IMR-90 (cell line): ENCODE measurements at regions not wholly inside any gene's neighbourhood (a gene's known extent, or its start where the extent isn't known, plus 50 kb on each side); places are given as distances from the start of the nearest gene placed in this dataset.

Source experiments
- ATAC-seq: fragments of 200-7000 bp; cut with Tn5 transposase; 2 replicates; pipeline ENCODE4 v1.9.1; 2020; ENCODE audit warnings: low read depth, mild to moderate bottlenecking, moderate library complexity
- BruUV-seq: library from RNA; stranded (reverse); fragments of 400-500 nt; replicated peaks from 2 replicates; lab custom pipeline; 2021; lab: Mats Ljungman, UMichigan
- CTCF ChIA-PET: fragments of 300-600 bp; formaldehyde crosslinking; extraction: SDS; loops from one replicate; lab custom pipeline; 2021; ENCODE audit warnings: antibody characterized with exemption; lab: Yijun Ruan, JAX
- POLR2A ChIA-PET: fragments of 300-600 bp; sonication (Branson Sonifier 250); formaldehyde crosslinking; loops from one replicate; lab custom pipeline; 2022; ENCODE audit warnings: antibody characterized with exemption; ENCODE audit not compliant: unreplicated experiment; lab: Charles Lee
- DNase-seq: peaks from one replicate; pipeline ENCODE4 v3.0.0; 2013
- H2AFZ ChIP-seq: replicated peaks from 2 replicates; pipeline ENCODE3; 2013; ENCODE audit warnings: low read length, mild to moderate bottlenecking; ENCODE audit not compliant: poor library complexity
- H2AK5ac ChIP-seq: 2 replicates; pipeline ENCODE4 v1.6.1; 2013; ENCODE audit warnings: low read depth, low read length, inconsistent platforms
- H2AK9ac ChIP-seq: replicated peaks from 2 replicates; pipeline ENCODE3; 2013; ENCODE audit warnings: mild to moderate bottlenecking, low read depth, low read length, moderate library complexity; ENCODE audit not compliant: poor library complexity
- H2BK120ac ChIP-seq: 2 replicates; pipeline ENCODE4 v1.6.1; 2013; ENCODE audit warnings: low read depth, low read length, inconsistent platforms
- H2BK15ac ChIP-seq: 3 replicates; pipeline ENCODE4 v1.6.1; 2013; ENCODE audit warnings: low read depth, low read length, inconsistent platforms
- H2BK20ac ChIP-seq: 2 replicates; pipeline ENCODE4 v1.6.1; 2013; ENCODE audit warnings: low read depth, mild to moderate bottlenecking, inconsistent platforms, low read length, moderate library complexity
- H2BK5ac ChIP-seq: 2 replicates; pipeline ENCODE4 v1.6.1; 2013; ENCODE audit warnings: mild to moderate bottlenecking, low read depth, low read length, inconsistent platforms; ENCODE audit not compliant: poor library complexity, severe bottlenecking
- H3K14ac ChIP-seq: replicated peaks from 2 replicates; pipeline ENCODE4 v1.6.1; 2013; ENCODE audit warnings: low read depth, low read length, inconsistent platforms
- H3K18ac ChIP-seq: 2 replicates; pipeline ENCODE4 v1.6.1; 2013; ENCODE audit warnings: low read depth, low read length, control low read depth
- H3K23ac ChIP-seq: 2 replicates; pipeline ENCODE4 v1.6.1; 2013; ENCODE audit warnings: low read depth, low read length, inconsistent platforms
- H3K27ac ChIP-seq: 2 replicates; pipeline ENCODE4 v1.5.1; 2013; ENCODE audit warnings: mild to moderate bottlenecking, control low read depth, low read length; ENCODE audit not compliant: insufficient read depth
- H3K27me3 ChIP-seq: 2 replicates; pipeline ENCODE4 v1.6.1; 2013; ENCODE audit warnings: low read length; ENCODE audit not compliant: control insufficient read depth, insufficient read depth
- H3K36me3 ChIP-seq: 2 replicates; pipeline ENCODE4 v1.6.1; 2013; ENCODE audit warnings: low read length, mixed read lengths; ENCODE audit not compliant: control insufficient read depth, insufficient read depth
- H3K4ac ChIP-seq: 2 replicates; pipeline ENCODE4 v1.6.1; 2013; ENCODE audit warnings: low read depth, low read length, inconsistent platforms
- H3K4me1 ChIP-seq: 2 replicates; pipeline ENCODE4 v1.6.1; 2013; ENCODE audit warnings: low read length, mixed read lengths; ENCODE audit not compliant: control insufficient read depth, insufficient read depth
- H3K4me2 ChIP-seq: 2 replicates; pipeline ENCODE4 v1.6.1; 2013; ENCODE audit warnings: low read depth, mild to moderate bottlenecking, control low read depth, low read length, moderate library complexity
- H3K4me3 ChIP-seq: 2 replicates; pipeline ENCODE4 v1.5.1; 2013; ENCODE audit warnings: low read depth, mild to moderate bottlenecking, control low read depth, low read length, moderate library complexity; ENCODE audit not compliant: insufficient read depth
- H3K56ac ChIP-seq: 2 replicates; pipeline ENCODE4 v1.6.1; 2013; ENCODE audit warnings: low read length, inconsistent platforms; ENCODE audit not compliant: insufficient read depth; ENCODE audit errors: extremely low read depth
- H3K79me1 ChIP-seq, 2 experiments: 2 replicates each; pipeline ENCODE4 v1.6.1; 2013; ENCODE audit warnings: low read length in 2 of 2, inconsistent platforms in 1 of 2, low read depth in 1 of 2
- H3K9ac ChIP-seq: 2 replicates; pipeline ENCODE4 v1.6.1; 2013; ENCODE audit warnings: low read depth, low read length, control low read depth
- H3K9me1 ChIP-seq: 2 replicates; pipeline ENCODE4 v1.6.1; 2013; ENCODE audit warnings: low read length, inconsistent platforms; ENCODE audit not compliant: insufficient read depth
- H3K9me3 ChIP-seq: 2 replicates; pipeline ENCODE4 v1.6.1; 2013; ENCODE audit warnings: low read length; ENCODE audit not compliant: control insufficient read depth, insufficient read depth
- H4K20me1 ChIP-seq: 2 replicates; pipeline ENCODE4 v1.6.1; 2013; ENCODE audit warnings: low read length, inconsistent platforms; ENCODE audit not compliant: insufficient read depth
- H4K5ac ChIP-seq: 2 replicates; pipeline ENCODE4 v1.6.1; 2013; ENCODE audit warnings: mild to moderate bottlenecking, low read depth, low read length, control low read depth
- H4K8ac ChIP-seq, 2 experiments: 2 replicates each; pipeline ENCODE4 v1.6.1; 2013; ENCODE audit warnings: low read depth in 2 of 2, low read length in 2 of 2, control low read depth in 1 of 2, inconsistent platforms in 1 of 2
- H4K91ac ChIP-seq: 2 replicates; pipeline ENCODE4 v1.6.1; 2013; ENCODE audit warnings: low read depth, low read length, inconsistent platforms; ENCODE audit not compliant: insufficient read depth
- BHLHE40 ChIP-seq: fragments of 150-350 bp; IDR thresholded peaks from 2 replicates; pipeline ENCODE4 v1.6.1; 2016; ENCODE audit warnings: mild to moderate bottlenecking, low read depth, low read length
- CEBPB ChIP-seq: IDR thresholded peaks from 2 replicates; pipeline ENCODE4 v1.6.1; 2012; ENCODE audit warnings: low read depth, low read length, improper control_type of control experiment
- CHD1 ChIP-seq: IDR thresholded peaks from 2 replicates; pipeline ENCODE4 v1.6.1; 2012; ENCODE audit warnings: low read depth, low read length, improper control_type of control experiment
- ELK1 ChIP-seq: fragments of 150-350 bp; IDR thresholded peaks from 2 replicates; pipeline ENCODE4 v1.6.1; 2016; ENCODE audit warnings: low read depth, mild to moderate bottlenecking, low read length, moderate library complexity, borderline replicate concordance
- FOS ChIP-seq: fragments of 150-350 bp; IDR thresholded peaks from 2 replicates; pipeline ENCODE4 v1.6.1; 2016; ENCODE audit warnings: low read depth, low read length
- MAFK ChIP-seq: IDR thresholded peaks from 2 replicates; pipeline ENCODE4 v1.6.1; 2012; ENCODE audit warnings: low read depth, low read length, improper control_type of control experiment
- MAZ ChIP-seq: IDR thresholded peaks from 2 replicates; pipeline ENCODE4 v1.6.1; 2012; ENCODE audit warnings: low read depth, mild to moderate bottlenecking, low read length, improper control_type of control experiment, moderate library complexity, borderline replicate concordance
- MXI1 ChIP-seq: IDR thresholded peaks from 2 replicates; pipeline ENCODE4 v1.6.1; 2012; ENCODE audit warnings: low read depth, mild to moderate bottlenecking, low read length, moderate library complexity, borderline replicate concordance
- NFE2L2 ChIP-seq: fragments of 150-350 bp; IDR thresholded peaks from 2 replicates; pipeline ENCODE4 v1.6.1; 2016; ENCODE audit warnings: low read depth, mild to moderate bottlenecking, low read length
- POLR2A ChIP-seq: IDR thresholded peaks from 2 replicates; pipeline ENCODE4 v1.6.1; 2012; ENCODE audit warnings: mild to moderate bottlenecking, low read depth, low read length
- RAD21 ChIP-seq: IDR thresholded peaks from 2 replicates; pipeline ENCODE4 v1.6.1; 2012; ENCODE audit warnings: low read length, improper control_type of control experiment
- RCOR1 ChIP-seq: IDR thresholded peaks from 2 replicates; pipeline ENCODE4 v1.6.1; 2012; ENCODE audit warnings: mild to moderate bottlenecking, low read length, improper control_type of control experiment; ENCODE audit not compliant: insufficient replicate concordance
- RFX5 ChIP-seq: IDR thresholded peaks from 2 replicates; pipeline ENCODE4 v1.8.0; 2012; ENCODE audit warnings: low read depth, mild to moderate bottlenecking, low read length, moderate library complexity
- SMC3 ChIP-seq: fragments of 150-350 bp; IDR thresholded peaks from 2 replicates; pipeline ENCODE4 v1.6.1; 2016; ENCODE audit warnings: low read depth, mild to moderate bottlenecking, antibody characterized with exemption, low read length, moderate library complexity
- USF2 ChIP-seq: fragments of 150-350 bp; IDR thresholded peaks from 2 replicates; pipeline ENCODE4 v1.6.1; 2017; ENCODE audit warnings: mild to moderate bottlenecking, antibody characterized with exemption, low read length, low read depth
- WGBS, 2 experiments: methylation state at CpG; one replicate each; pipeline versions ENCODE4 v1.1.5 to v1.1.7; 2013; ENCODE audit warnings: missing lambda C conversion rate in 2 of 2; ENCODE audit not compliant: insufficient read length in 1 of 2; ENCODE audit errors: extremely low coverage in 2 of 2; 5-methylcytosine and 5-hydroxymethylcytosine counted together
- dilution Hi-C: fragments of 300-500 bp; cut with HindIII; formaldehyde crosslinking; loops from one replicate; pipeline ENCODE4 v1.14.3; 2018; ENCODE audit warnings: low sequenced_read_pairs; ENCODE audit not compliant: unreplicated experiment
- in situ Hi-C: fragments of 300-500 bp; cut with MboI; formaldehyde crosslinking; loops from 3 replicates; pipeline ENCODE4 v1.14.3; 2019; ENCODE audit warnings: low sequenced_read_pairs, inconsistent platforms, mixed read lengths
- intact Hi-C: fragments of 100-400 bp; cut with micrococcal nuclease; formaldehyde crosslinking; loops from 2 replicates; pipeline ENCODE4 v1.10.0; 2022
- TF ChIP-seq, protein P1 (sequence below): conservative IDR thresholded peaks from 2 replicates; pipeline ENCODE4 v1.5.1; 2012; ENCODE audit warnings: mild to moderate bottlenecking, low read depth, low read length, improper control_type of control experiment

GRCh38 chr9:104997536-104997935, 69.6 kb upstream of the ABCA1 start:
- no peak overlapping the region for H3K4me3 ChIP-seq
- no peak overlapping the region for H3K4ac ChIP-seq
- no peak overlapping the region for H2AFZ ChIP-seq
- no peak overlapping the region for H3K9ac ChIP-seq
- POLR2A ChIA-PET, result no interaction called here
- H2BK120ac ChIP-seq, result no peak overlapping the region
- H3K56ac ChIP-seq, result no peak overlapping the region
- H3K9me1 ChIP-seq, result peaks cover 8% of the 10 kb centered on the region
- H2AK9ac ChIP-seq, result no peak overlapping the region
- no CpG with 5 or more reads among the region's 2 CpGs for WGBS, 2 experiments
- BruUV-seq, result no TSS peak
- H3K27ac ChIP-seq, result no peak overlapping the region
- peaks cover 10% of the 10 kb centered on the region for H3K4me1 ChIP-seq
- H3K27me3 ChIP-seq, result no peaks in the 10 kb centered on the region
- in situ Hi-C loops, result loop anchor here (25.0 kb wide), 1 partner anchor 140 kb away; no protein-coding TSS in a partner anchor
- H4K20me1 ChIP-seq, result no peaks in the 10 kb centered on the region
- H3K18ac ChIP-seq, result no peak overlapping the region
- TF ChIP-seq POLR2A (no peak), BHLHE40 (no peak), ELK1 (no peak), NFE2L2 (no peak), CEBPB (no peak), MAFK (no peak), CHD1 (no peak), USF2 (no peak), SMC3 (no peak), MAZ (no peak), RAD21 (no peak), MXI1 (no peak), RCOR1 (no peak), RFX5 (no peak), FOS (no peak)
- TF ChIP-seq, protein P1, sequence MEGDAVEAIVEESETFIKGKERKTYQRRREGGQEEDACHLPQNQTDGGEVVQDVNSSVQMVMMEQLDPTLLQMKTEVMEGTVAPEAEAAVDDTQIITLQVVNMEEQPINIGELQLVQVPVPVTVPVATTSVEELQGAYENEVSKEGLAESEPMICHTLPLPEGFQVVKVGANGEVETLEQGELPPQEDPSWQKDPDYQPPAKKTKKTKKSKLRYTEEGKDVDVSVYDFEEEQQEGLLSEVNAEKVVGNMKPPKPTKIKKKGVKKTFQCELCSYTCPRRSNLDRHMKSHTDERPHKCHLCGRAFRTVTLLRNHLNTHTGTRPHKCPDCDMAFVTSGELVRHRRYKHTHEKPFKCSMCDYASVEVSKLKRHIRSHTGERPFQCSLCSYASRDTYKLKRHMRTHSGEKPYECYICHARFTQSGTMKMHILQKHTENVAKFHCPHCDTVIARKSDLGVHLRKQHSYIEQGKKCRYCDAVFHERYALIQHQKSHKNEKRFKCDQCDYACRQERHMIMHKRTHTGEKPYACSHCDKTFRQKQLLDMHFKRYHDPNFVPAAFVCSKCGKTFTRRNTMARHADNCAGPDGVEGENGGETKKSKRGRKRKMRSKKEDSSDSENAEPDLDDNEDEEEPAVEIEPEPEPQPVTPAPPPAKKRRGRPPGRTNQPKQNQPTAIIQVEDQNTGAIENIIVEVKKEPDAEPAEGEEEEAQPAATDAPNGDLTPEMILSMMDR, result no peak
- no peak overlapping the region for H2BK15ac ChIP-seq
- intact Hi-C loops, result loop anchor here (10.0 kb wide), 3 partner anchors 133 to 417 kb away; partner anchors contain the start of gene SLC44A1
- H3K9me3 ChIP-seq, result no peaks in the 10 kb centered on the region
- no peak overlapping the region for H3K4me2 ChIP-seq
- H3K79me1 ChIP-seq, result no peaks in the 10 kb centered on the region
- dilution Hi-C loops, result no loop called here
- H4K91ac ChIP-seq, result no peak overlapping the region
- no peak overlapping the region; the same call in 1 of the 2 replicates for H3K23ac ChIP-seq
- H3K36me3 ChIP-seq, result no peaks in the 10 kb centered on the region
- no peak overlapping the region for H2BK5ac ChIP-seq
- H3K14ac ChIP-seq, result no peak overlapping the region
- H4K5ac ChIP-seq, result no peak overlapping the region
- DNase-seq, result no peak
- no peak overlapping the region for H2BK20ac ChIP-seq
- no peak for ATAC-seq
- H4K8ac ChIP-seq, result 0 out of 4 replicates have a peak overlapping the region, but pooled peaks of 1 of the 2 experiments have one; percentile 35
- H2AK5ac ChIP-seq, result no peak overlapping the region
- CTCF ChIA-PET, result interaction anchor here (1.0 to 1.1 kb wide), 2 partner anchors 16 to 134 kb away, joined by 3 to 6 read pairs; no protein-coding TSS in a partner anchor
